ENCODE measurements at regions not wholly inside any gene's neighbourhood (a gene's known extent, or its start where the extent isn't known, plus 50 kb on each side); places are given as distances from the start of the nearest gene placed in this dataset.

- ATAC-seq (ENCODE audit: low FRiP score in 2 of 2): no peak
Measured at GRCh38 chr1:87872692-87873091, 544.0 kb downstream of the LMO4 start.

DNA sequence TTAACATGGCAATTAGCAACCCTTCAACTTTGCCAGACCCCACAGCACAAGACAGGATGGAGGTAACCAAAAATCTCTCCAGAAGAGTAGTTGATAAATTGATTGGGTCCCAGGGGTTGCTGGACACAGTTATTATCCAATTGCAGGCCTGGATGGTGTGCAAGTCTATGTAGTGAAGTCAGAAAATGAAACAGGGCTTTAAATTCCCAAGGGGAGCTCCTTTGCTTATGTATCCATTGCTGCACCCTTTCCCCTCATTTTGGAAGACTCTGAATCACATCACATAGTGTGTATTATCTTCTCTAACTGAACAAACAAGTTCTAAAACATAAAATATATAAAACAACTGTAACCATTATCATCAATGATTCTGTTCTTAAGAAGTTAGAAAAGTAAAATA, 550.2 kb downstream of the LMO4 start:
- H3K4me1 ChIP-seq: no peaks in the 10 kb centered on the region
- H3K4me3 ChIP-seq: no peak overlapping the region
- DNase-seq: no peak
- no peak for ATAC-seq (ENCODE audit: low FRiP score in 2 of 2)
- no peaks in the 10 kb centered on the region for H3K36me3 ChIP-seq
- H3K27ac ChIP-seq: no peak overlapping the region
- TF ChIP-seq EP300 (IDR thresholded peaks at IDR 0.05): no peak
- TF ChIP-seq, protein P1, sequence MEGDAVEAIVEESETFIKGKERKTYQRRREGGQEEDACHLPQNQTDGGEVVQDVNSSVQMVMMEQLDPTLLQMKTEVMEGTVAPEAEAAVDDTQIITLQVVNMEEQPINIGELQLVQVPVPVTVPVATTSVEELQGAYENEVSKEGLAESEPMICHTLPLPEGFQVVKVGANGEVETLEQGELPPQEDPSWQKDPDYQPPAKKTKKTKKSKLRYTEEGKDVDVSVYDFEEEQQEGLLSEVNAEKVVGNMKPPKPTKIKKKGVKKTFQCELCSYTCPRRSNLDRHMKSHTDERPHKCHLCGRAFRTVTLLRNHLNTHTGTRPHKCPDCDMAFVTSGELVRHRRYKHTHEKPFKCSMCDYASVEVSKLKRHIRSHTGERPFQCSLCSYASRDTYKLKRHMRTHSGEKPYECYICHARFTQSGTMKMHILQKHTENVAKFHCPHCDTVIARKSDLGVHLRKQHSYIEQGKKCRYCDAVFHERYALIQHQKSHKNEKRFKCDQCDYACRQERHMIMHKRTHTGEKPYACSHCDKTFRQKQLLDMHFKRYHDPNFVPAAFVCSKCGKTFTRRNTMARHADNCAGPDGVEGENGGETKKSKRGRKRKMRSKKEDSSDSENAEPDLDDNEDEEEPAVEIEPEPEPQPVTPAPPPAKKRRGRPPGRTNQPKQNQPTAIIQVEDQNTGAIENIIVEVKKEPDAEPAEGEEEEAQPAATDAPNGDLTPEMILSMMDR (IDR thresholded peaks at IDR 0.05): no peak
- TF ChIP-seq POLR2A (IDR thresholded peaks at IDR 0.05): no peak
- no peaks in the 10 kb centered on the region for H3K27me3 ChIP-seq
- no peaks in the 10 kb centered on the region for H3K9me3 ChIP-seq

More at GRCh38 chr1:87872692-87873091, 544.0 kb downstream of the LMO4 start:
- Histone ChIP-seq H3K4me1 (peaks cover 0 to 11% (median 0%) of the 10 kb centered on the region in 4 donors), H3K27me3 (no peaks in the 10 kb centered on the region), H3K9me3 (no peaks in the 10 kb centered on the region), H3K36me3 (no peaks in the 10 kb centered on the region), H3K27ac (no peak overlapping the region), H3K4me3 (no peak overlapping the region)
- WGBS, 2 donors: 90 to 92% methylated on average over 3 of the region's 3 CpGs
- DNase-seq: no peak
- TF ChIP-seq POLR2AphosphoS5 (IDR thresholded peaks at IDR 0.05) (no peak), POLR2A (IDR thresholded peaks at IDR 0.05) (no peak), EP300 (IDR thresholded peaks at IDR 0.05) (no peak)
- TF ChIP-seq, protein P1 (IDR thresholded peaks at IDR 0.05): no peak

DNA sequence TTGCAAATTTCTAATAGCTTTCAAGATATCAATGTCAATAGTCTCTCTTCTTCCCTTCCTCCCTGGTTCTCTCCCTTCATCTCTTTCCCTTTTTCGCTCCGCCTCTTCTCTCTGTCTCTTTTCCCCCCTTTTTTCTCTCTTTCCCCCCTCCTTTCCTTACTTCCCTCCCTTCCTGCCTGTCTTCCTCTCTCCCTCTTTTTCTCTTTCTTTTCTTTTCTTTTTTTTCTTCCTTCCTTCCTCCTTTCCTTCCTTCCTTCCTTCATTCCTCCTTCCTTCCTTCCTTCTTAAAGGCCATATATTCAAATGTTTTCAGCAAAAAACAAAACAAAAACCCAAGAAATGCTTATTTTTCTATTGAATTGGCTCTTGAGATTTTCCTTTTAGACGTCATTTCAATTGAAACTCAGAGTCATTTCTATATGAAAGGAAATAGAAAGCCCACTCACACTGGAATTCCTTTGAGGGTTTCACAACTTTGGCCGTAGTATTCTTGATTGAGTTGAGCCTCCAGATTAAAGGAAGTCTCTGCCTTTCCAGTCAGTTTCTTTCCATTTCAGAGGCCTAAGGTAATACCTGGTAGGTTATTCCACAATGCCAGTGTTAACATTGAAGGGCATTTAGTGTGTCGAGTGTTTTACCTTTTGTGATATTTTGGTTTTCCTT, 551.5 kb downstream of the LMO4 start:
- Histone ChIP-seq H3K4me3 (no peak overlapping the region), H3K27ac (no peak overlapping the region), H3K36me3 (no peaks in the 10 kb centered on the region), H3K9me3 (no peaks in the 10 kb centered on the region), H3K27me3 (no peaks in the 10 kb centered on the region), H3K4me1 (no peaks in the 10 kb centered on the region)
- ATAC-seq (ENCODE audit: low FRiP score in 2 of 2) (no peak), DNase-seq (no peak)
- TF ChIP-seq, protein P1 (IDR thresholded peaks at IDR 0.05): no peak
- TF ChIP-seq POLR2A (IDR thresholded peaks at IDR 0.05): no peak
- TF ChIP-seq POLR2AphosphoS5 (IDR thresholded peaks at IDR 0.05): no peak
- no peak for TF ChIP-seq EP300 (IDR thresholded peaks at IDR 0.05)
- WGBS, 2 donors: 83 to 84% methylated on average over 5 of the region's 5 CpGs

DNA sequence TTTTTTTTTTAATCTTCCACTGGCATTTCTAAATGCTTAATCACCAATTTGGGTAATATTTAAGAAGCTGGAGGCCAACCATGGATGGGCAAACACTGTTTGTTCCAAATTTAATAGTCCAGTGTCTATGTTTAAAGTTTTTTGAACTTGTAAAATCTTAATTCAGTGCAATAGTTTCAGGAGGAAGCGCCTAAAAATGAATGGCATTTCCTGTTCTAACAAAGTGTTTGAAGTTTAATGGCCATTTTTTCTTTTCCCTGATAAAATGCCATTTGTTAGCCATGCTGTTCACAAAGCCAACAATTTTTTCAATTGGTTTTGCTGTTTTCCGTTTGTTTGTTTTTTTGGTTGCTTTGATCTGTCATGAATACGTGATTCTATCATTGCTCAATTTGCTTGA, 552.1 kb downstream of the LMO4 start:
- H3K36me3 ChIP-seq: no peaks in the 10 kb centered on the region
- no peak for ATAC-seq (ENCODE audit: low FRiP score in 2 of 2)
- H3K4me3 ChIP-seq: no peak overlapping the region
- WGBS, 2 donors: 58 to 69% methylated on average over 3 of the region's 3 CpGs
- TF ChIP-seq POLR2A (IDR thresholded peaks at IDR 0.05): no peak
- TF ChIP-seq, protein P1 (IDR thresholded peaks at IDR 0.05): no peak
- no peak for TF ChIP-seq EP300 (IDR thresholded peaks at IDR 0.05)
- no peak for TF ChIP-seq POLR2AphosphoS5 (IDR thresholded peaks at IDR 0.05)
- H3K27ac ChIP-seq: no peak overlapping the region
- no peaks in the 10 kb centered on the region for H3K9me3 ChIP-seq
- no peak for DNase-seq
- no peaks in the 10 kb centered on the region for H3K27me3 ChIP-seq
- no peaks in the 10 kb centered on the region for H3K4me1 ChIP-seq

GRCh38 chr1:87883906-87884305, 555.2 kb downstream of the LMO4 start:
- ATAC-seq (ENCODE audit: low FRiP score in 2 of 2): no peak
- H3K4me1 ChIP-seq: no peaks in the 10 kb centered on the region
- H3K36me3 ChIP-seq: no peaks in the 10 kb centered on the region
- H3K9me3 ChIP-seq: no peaks in the 10 kb centered on the region
- no peak for DNase-seq
- TF ChIP-seq, protein P1 (IDR thresholded peaks at IDR 0.05): no peak
- no peak for TF ChIP-seq EP300 (IDR thresholded peaks at IDR 0.05)
- TF ChIP-seq POLR2A (IDR thresholded peaks at IDR 0.05): no peak
- no peak for TF ChIP-seq POLR2AphosphoS5 (IDR thresholded peaks at IDR 0.05)
- H3K27me3 ChIP-seq: no peaks in the 10 kb centered on the region
- no peak overlapping the region for H3K27ac ChIP-seq
- no peak overlapping the region for H3K4me3 ChIP-seq
- WGBS, 2 donors: 81 to 89% methylated on average over 4 of the region's 4 CpGs
